ENCODE measurements at regions not wholly inside any gene's neighbourhood (a gene's known extent, or its start where the extent isn't known, plus 50 kb on each side); places are given as distances from the start of the nearest gene placed in this dataset.

DNA sequence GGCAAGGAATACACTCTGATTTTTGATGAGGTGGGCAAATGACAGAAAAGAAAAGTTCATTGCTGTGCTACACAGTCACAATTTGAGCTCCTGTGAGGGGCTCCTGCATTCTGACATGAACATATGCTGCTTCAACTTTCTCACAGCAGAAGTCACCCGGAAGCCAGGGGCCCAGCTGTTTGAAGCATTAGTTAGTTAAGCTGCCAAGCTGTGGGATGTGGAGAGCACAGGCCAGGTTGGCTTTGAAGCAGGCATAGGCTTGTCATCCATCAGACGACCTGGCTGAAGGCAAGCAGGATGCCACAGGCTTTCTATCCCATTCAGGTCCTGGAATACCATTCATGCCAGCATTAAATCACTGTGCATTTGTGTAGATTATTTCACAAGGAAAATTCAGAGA is 63.1 kb downstream of the MTNR1B start:
- dilution Hi-C loops (cut with MboI; ENCODE audit: extremely low pct_ligation_motif_present, low sequenced_read_pairs), result no loop called here
- no peak for DNase-seq (ENCODE audit: low read depth, low spot score)
- peaks cover 21% of the 10 kb centered on the region for H3K4me1 ChIP-seq (ENCODE audit: control insufficient read depth, extremely low read depth, insufficient read depth, low read length)
- peak overlapping the region; percentile 5 for H2AFZ ChIP-seq (ENCODE audit: control insufficient read depth, low read length)
- peak overlapping the region; percentile 11 for H3K4me2 ChIP-seq (ENCODE audit: control insufficient read depth, extremely low read depth, insufficient read depth, low read depth, low read length)
- no peak overlapping the region for H3K27ac ChIP-seq (ENCODE audit: control insufficient read depth, insufficient read depth, low read length)
- H3K4me3 ChIP-seq (ENCODE audit: control insufficient read depth in 2 of 3, extremely low read depth in 1 of 3, insufficient read depth in 2 of 3, low read depth in 1 of 3, low read length in 3 of 3), result no peak overlapping the region
- FAIRE-seq, result peak; percentile 89
- no peak for TF ChIP-seq EZH2 (IDR thresholded peaks at IDR 0.05; ENCODE audit: low read length)
- TF ChIP-seq, protein P1, sequence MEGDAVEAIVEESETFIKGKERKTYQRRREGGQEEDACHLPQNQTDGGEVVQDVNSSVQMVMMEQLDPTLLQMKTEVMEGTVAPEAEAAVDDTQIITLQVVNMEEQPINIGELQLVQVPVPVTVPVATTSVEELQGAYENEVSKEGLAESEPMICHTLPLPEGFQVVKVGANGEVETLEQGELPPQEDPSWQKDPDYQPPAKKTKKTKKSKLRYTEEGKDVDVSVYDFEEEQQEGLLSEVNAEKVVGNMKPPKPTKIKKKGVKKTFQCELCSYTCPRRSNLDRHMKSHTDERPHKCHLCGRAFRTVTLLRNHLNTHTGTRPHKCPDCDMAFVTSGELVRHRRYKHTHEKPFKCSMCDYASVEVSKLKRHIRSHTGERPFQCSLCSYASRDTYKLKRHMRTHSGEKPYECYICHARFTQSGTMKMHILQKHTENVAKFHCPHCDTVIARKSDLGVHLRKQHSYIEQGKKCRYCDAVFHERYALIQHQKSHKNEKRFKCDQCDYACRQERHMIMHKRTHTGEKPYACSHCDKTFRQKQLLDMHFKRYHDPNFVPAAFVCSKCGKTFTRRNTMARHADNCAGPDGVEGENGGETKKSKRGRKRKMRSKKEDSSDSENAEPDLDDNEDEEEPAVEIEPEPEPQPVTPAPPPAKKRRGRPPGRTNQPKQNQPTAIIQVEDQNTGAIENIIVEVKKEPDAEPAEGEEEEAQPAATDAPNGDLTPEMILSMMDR (optimal IDR thresholded peaks at IDR 0.05 in 1 of 3, IDR thresholded peaks at IDR 0.05 in 1 of 3, conservative IDR thresholded peaks at IDR 0.05 in 1 of 3; ENCODE audit: extremely low read depth in 1 of 3, insufficient read depth in 2 of 3, low read length in 3 of 3), result no peak
- H3K79me2 ChIP-seq (ENCODE audit: control insufficient read depth, insufficient read depth, low read length), result no peaks in the 10 kb centered on the region
- H3K36me3 ChIP-seq (ENCODE audit: control insufficient read depth in 2 of 2, extremely low read depth in 1 of 2, insufficient read depth in 2 of 2, low read length in 2 of 2), result no peaks in the 10 kb centered on the region
- H3K27me3 ChIP-seq (ENCODE audit: control insufficient read depth, extremely low read depth, insufficient read depth, low read length), result no peaks in the 10 kb centered on the region
- H4K20me1 ChIP-seq (ENCODE audit: control insufficient read depth, extremely low read depth, insufficient read depth, low read length), result no peaks in the 10 kb centered on the region
- H3K9me1 ChIP-seq (ENCODE audit: control insufficient read depth, extremely low read depth, insufficient read depth, low read length), result no peaks in the 10 kb centered on the region
- H3K9me3 ChIP-seq (ENCODE audit: control insufficient read depth, low read depth, low read length), result no peaks in the 10 kb centered on the region
- H3K9ac ChIP-seq (ENCODE audit: control insufficient read depth, extremely low read depth, insufficient read depth, low read length), result no peak overlapping the region

DNA sequence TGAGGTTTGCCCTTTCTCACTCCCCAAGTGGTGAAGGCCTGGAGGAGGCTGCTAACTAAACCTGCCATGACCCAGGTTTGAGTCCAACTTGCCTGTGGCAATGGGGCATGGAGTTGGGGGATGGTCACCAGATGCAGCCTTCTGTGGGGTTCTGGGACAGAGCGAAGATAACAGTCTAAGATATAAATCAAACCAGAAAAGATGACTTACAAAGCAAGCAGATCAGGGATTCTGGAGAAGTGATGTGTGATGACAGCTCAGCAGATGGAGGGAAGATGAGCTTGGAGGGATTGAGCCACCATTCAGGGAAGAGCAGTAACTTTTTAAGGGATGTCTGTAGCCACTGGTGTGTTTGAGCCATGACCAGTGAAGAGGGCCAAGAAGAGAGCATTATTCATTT is 63.6 kb downstream of the MTNR1B start:
- H3K9me1 ChIP-seq (ENCODE audit: control insufficient read depth, extremely low read depth, insufficient read depth, low read length), result no peaks in the 10 kb centered on the region
- TF ChIP-seq EZH2 (IDR thresholded peaks at IDR 0.05; ENCODE audit: low read length), result no peak
- TF ChIP-seq, protein P1 (optimal IDR thresholded peaks at IDR 0.05 in 1 of 3, IDR thresholded peaks at IDR 0.05 in 1 of 3, conservative IDR thresholded peaks at IDR 0.05 in 1 of 3; ENCODE audit: extremely low read depth in 1 of 3, insufficient read depth in 2 of 3, low read length in 3 of 3), result no peak
- H3K9me3 ChIP-seq (ENCODE audit: control insufficient read depth, low read depth, low read length), result no peaks in the 10 kb centered on the region
- DNase-seq (ENCODE audit: low read depth, low spot score) (no peak), FAIRE-seq (no peak)
- H3K4me3 ChIP-seq (ENCODE audit: control insufficient read depth in 2 of 3, extremely low read depth in 1 of 3, insufficient read depth in 2 of 3, low read depth in 1 of 3, low read length in 3 of 3), result no peak overlapping the region
- dilution Hi-C loops (cut with MboI; ENCODE audit: extremely low pct_ligation_motif_present, low sequenced_read_pairs), result no loop called here
- H2AFZ ChIP-seq (ENCODE audit: control insufficient read depth, low read length), result no peak overlapping the region
- H3K79me2 ChIP-seq (ENCODE audit: control insufficient read depth, insufficient read depth, low read length), result no peaks in the 10 kb centered on the region
- no peaks in the 10 kb centered on the region for H3K27me3 ChIP-seq (ENCODE audit: control insufficient read depth, extremely low read depth, insufficient read depth, low read length)
- no peak overlapping the region for H3K27ac ChIP-seq (ENCODE audit: control insufficient read depth, insufficient read depth, low read length)
- H4K20me1 ChIP-seq (ENCODE audit: control insufficient read depth, extremely low read depth, insufficient read depth, low read length), result no peaks in the 10 kb centered on the region
- H3K4me1 ChIP-seq (ENCODE audit: control insufficient read depth, extremely low read depth, insufficient read depth, low read length), result peaks cover 21% of the 10 kb centered on the region
- H3K36me3 ChIP-seq (ENCODE audit: control insufficient read depth in 2 of 2, extremely low read depth in 1 of 2, insufficient read depth in 2 of 2, low read length in 2 of 2), result no peaks in the 10 kb centered on the region
- H3K9ac ChIP-seq (ENCODE audit: control insufficient read depth, extremely low read depth, insufficient read depth, low read length), result no peak overlapping the region
- no peak overlapping the region for H3K4me2 ChIP-seq (ENCODE audit: control insufficient read depth, extremely low read depth, insufficient read depth, low read depth, low read length)
